ENCODE measurements at regions not wholly inside any gene's neighbourhood (a gene's known extent, or its start where the extent isn't known, plus 50 kb on each side); places are given as distances from the start of the nearest gene placed in this dataset.

- no peak for TF ChIP-seq CTCF (IDR thresholded peaks at IDR 0.05; ENCODE audit: poor library complexity)
- no peak for TF ChIP-seq EZH2 (IDR thresholded peaks at IDR 0.05; ENCODE audit: borderline replicate concordance)
- TF ChIP-seq EZH2phosphoT487 (IDR thresholded peaks at IDR 0.05; ENCODE audit: low read depth, severe bottlenecking, unreplicated experiment) = no peak
Measured at GRCh38 chr7:149568218-149568617, 70.6 kb upstream of the ZNF746 start.
